ENCODE measurements at regions not wholly inside any gene's neighbourhood (a gene's known extent, or its start where the extent isn't known, plus 50 kb on each side); places are given as distances from the start of the nearest gene placed in this dataset.
A peak's percentile ranks its signal among the peaks of the same experiment; 100 is the strongest.
"Not testable (repeated sequence)": the region's sequence is repeated elsewhere in the genome, so short reads cannot be mapped to it uniquely, and the experiment has no call there.

DNA sequence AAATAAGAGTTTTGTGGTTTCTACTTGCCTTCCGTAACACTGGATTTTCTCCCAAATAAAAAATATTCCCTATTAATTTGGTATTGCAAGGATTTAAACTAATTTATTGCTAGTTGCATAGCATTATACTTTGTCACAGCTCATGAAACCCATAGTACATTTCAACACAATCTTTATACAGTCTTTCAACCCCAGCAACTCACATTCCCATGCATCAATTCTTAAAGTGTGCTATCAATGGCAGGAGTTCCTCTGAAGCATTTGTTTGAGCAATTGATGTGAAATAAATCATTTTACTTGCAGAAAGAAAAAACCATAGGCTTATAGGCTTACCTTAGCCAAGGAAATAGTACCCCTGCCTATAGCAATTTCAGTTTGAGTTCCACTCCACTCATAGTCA lies 251.9 kb downstream of the PAPSS1 start:
- no peak for DNase-seq

DNA sequence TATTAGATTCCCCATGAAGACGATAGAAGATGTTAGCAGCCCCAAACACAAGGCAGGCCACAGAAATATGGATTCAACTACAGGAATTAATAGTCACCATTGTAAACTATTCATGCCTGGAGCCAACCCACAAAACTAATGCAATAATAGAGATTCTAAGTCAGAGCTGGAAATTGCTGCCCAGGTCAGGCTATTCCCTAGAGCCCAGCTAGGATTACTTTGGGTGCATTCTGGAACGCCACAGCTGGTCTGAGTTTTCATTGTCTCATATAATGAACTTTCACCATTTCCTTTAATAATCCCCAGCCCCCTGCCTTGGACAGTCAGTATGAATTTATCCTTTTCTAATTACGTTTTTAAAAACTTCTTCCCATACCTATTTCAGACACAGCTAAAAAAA lies 252.6 kb downstream of the PAPSS1 start:
- DNase-seq = no peak

DNA sequence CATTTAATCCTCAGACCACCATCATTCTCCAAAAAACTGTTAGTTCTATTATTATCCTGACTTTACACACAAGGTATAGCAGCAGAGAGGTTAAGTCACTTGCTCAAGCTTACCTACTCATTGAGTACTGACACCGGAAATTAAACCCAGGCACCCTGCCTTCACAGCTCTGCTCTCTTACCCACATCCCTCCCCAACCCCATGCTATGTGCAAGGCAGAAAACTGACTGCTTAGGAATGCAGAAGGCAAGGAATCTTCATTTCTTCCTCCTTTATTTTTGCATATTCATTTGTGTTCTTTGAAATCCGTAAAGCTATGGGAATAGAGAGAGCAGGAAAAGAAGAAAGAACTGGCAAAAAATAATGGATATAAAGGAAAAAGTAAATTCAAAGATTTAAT lies 261.8 kb downstream of the PAPSS1 start:
- DNase-seq = no peak

DNA sequence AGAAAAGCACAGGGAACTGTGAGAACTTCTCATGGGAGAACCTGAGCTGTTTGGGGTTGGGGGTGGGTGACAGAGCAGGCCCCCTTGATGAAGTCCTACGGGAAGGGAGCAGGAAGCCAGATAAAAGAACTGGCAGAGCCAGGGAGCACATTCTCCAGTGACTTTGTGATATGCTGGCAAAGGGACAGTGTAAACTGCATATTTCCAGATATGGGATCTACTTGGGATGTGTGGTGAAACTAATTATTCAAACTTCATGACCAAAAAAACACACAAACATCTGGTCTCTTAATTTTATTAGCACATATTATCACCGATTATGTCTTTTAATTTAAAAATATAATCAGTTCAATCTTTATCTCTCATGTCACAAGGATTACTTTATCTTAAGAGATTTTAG lies 266.0 kb downstream of the PAPSS1 start:
- DNase-seq = no peak

DNA sequence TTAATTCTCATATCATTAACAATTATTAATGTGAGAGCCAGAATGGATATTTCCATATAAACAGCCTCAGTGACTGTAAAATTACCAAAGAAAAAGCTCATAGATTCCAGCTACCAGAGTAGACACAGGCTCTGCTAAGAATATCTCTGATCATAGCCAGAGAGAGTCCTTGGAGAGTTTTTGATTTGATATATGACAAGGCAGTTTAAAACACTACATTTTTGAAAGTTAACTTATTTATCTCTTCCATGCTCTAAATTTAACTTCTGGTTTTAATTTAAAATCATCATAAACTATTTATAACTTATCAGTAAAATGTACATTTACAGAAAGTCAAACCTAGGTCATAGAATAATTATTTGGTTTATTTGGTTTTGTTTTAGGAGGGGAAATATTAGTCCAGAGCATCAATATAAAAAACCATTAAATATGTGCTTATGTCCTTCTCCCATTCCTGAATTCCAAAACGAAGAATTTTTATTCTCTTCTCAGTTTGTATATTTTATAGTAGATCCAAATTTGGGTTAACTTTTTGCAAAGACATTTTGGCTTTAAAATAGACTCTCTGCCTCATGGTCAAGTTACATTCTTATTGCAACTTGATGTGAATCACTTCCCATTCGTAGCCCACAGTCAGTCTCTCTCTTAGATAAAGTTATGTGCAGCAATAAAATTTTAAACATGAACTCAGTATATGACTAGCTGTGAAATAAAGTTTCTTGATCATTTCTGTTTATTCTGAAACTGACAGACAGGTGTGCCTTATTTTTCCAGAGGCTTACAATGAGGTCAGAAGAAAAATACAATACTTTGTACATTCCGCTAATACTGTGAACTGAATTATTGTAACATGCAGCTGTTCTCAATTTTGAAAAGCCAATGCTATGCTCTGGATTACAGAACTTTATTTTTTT lies 267.1 kb downstream of the PAPSS1 start:
- DNase-seq = no peak

DNA sequence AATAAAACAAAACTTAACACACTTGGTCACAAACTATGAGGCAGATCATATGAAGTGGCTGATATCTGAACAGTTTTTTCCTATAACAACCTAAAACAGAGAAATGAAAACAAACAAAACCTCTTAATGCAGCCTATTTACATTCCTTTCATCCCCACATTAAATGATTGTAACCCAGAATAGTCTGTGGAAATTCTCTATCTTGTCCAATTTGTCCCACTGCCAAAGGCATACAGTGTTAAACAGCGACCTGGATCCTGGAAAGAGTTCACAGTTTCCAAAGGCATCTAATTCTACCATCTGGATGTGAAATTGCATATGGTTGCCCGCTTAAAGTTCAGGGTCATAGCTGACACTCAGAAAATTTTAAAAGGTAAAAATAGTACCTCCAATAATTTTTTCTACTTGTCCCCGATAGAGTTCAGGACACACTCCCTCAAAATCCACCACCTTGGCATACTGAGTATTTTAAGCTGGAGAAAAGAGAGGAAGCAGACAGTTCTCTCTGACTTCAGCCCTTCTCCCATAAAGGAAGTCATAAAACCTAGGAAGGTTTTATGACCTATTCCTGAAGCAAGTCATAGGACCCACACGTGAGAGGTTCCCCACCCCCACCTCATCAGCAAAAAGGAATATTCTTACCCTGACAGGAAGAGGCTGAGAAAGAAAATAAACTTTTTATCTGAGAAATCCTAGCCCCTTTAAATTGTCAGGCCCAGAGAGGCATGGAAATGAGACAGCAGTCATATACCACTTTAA lies 270.2 kb downstream of the PAPSS1 start:
- DNase-seq = no peak

DNA sequence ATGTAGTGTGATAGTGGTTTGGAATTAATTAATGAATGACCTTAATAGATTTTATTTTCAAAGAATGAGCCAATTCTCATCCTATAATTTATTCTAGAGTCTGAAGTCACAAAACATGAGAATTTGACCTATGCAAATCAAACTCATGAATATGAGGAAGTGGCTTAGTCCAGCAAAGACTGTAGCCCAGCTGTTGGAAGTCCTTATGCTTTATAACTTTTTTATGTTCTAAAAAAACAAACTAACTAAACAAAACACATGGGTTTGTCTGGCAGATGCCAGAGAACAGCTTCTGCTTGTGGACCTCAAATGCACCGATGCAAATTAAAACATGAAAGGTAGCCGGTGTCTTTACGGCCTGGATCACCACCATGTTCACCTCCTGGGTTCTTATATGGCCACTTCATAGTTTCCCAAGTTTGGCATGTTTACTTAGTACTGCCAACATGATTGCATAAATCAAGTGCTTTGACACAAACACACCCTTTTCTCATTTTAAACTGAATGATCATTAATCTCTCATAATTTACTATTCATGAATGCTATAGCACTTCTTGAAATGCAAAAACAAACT lies 277.4 kb downstream of the PAPSS1 start:
- no peak for DNase-seq

DNA sequence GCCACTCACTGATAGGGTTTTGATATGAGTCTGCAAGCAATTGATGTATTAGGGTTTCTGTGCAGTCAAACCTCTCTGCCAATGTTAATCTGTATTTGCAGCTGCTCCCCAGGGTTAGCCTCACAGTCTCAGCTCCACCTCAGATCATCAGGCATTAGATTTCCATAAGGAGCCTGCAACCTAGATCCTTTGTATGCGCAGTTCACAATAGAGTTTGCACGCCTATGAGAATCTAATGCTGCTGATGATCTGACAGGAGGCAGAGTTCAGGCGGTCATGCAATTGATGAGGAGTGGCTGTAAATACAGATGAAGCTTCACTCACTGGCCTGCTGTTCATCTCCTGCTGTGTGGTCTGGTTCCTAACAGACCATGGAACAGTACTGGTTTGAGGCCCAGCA lies 280.6 kb downstream of the PAPSS1 start:
- no peak for DNase-seq

DNA sequence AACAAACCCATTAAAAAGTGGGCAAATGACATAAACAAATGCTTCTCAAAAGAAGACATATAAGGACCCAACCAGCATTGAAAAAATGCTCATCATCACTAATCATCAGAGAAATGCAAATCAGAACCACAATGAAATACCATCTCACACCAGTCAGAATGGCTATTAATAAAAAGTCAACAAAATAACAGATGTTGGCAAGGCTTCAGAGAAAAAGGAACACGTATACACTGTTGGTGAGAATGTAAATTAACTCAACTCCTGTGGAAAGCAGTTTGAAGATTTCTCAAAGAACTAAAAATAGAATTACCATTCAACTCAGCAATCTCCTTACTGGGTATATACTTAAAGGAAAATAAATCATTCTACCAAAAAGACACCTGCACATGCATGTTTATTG lies 283.6 kb downstream of the PAPSS1 start:
- DNase-seq = peak; percentile 3

DNA sequence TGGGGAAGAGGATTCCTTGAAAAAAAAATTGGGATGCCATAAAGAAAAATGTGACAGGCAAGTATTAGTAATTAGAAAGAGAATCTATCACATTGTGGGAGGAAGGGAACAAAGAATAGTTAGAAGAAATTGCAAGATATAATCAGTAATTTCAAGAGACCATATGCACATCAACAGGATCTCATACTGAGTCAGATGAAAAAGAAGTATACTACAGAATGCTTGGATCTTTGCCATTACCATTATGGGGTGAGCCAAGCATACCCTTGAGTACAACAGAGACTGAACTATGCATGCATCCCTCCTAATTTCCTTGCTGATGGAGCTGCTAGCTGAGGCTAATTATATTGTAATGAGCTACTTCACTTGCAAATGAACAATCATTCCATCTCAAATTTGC lies 287.6 kb downstream of the PAPSS1 start:
- no peak for DNase-seq

DNA sequence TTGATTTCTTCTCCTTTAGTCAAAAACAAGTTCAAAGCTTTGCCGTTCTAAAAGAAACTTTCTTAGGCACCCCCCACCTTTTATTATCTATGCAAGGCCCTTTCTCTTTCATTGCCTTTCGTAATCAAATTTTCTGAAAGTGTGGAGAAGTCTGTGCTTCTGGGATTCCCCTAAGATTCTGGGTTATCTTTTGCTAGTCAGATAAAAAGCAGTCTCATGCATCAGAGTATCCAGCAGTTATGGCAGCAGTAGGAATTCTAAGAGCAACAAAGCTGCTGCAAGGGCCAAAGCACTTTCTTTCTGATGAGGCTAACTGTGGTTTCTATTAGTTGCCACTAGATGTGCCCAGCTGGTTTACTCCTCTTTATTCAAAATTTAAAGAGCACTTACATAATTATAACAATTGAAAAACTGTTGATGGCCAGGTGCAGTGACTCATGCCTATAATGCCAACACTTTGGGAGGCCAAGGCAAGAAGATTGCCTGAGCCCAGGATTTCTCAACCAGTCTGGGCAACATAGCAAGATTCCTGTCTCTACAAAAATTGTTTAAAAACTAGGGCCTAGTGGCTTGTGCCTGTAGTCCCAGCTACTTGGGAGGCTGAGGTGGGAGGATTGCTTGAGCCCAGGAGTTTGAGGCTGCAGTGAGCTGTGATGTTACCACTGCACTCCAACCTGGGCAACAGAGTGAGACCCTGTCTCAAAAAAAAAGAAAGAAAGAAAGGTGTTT lies 296.2 kb downstream of the PAPSS1 start:
- DNase-seq = peak; percentile 38

DNA sequence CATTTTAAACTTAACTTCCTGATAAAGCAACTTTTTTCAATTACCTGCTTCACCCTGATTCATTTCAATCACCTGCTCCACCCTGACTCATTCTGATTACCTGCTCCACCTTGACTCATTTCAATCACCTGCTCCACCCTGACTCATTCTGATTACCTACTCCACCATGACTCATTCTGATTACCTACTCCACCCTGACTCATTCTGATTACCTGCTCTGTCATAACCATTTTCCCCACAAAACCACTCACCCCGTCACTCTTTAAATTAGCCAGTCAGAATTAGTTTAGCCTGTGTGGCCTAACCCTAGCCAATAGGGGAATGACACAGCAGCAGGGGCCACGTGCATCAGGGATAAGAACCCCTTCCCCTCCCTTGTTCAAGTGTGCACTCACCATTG lies 300.5 kb downstream of the PAPSS1 start:
- peak; percentile 51 for DNase-seq

DNA sequence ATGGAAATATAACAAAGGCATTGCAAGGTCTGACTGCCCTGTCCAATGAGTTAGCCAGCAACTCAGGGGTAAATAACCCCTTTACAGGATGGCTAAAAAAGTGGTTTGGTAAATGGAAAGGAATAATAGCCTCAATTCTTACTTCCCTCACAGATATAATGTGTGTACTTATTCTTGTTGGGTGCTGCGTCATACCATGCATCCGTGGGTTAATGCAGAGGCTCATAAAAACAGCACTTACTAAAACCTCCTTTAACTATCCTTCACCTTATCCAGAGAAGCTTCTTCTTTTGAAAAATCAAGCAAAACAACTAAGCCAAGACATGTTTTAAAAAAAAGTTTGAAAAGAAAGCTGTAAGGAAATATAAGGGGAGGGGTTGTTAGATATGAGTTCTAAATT lies 301.0 kb downstream of the PAPSS1 start:
- no peak for DNase-seq

DNA sequence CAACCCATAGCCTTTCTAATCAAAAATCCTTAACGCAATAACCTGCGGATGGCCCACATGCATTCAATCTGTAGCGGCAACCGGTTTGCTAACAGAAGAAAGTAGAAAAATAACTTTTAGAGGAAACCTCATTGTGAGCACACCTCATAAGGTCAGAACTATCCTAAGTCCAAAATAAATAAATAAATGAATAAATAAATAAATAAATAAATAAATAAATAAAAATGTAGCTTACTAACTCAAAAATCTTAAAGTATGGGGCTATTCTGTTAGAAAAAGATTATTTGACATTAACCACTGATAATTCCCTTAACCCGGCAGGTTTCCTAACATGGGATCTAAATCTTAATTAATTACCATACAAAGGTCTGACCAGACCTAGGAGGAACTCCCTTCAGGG lies 304.5 kb downstream of the PAPSS1 start:
- not testable (repeated sequence) for DNase-seq

DNA sequence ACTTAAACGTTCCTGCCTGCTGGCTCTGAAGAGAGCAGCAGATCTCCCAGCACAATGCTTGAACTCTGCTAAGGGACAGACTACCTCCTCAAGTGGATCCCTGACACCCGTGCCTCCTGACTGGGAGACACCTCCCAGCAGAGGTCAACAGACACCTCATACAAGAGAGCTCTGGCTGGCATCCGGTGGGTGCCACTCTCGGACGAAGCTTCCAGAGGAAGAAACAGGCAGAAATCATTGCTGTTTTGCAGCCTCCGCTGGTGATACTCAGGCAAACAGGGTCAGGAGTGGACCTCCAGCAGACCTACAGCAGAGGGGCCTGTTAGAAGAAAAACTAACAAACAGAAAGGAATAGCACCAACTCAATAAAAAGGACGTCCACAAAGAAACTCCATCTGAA lies 310.2 kb downstream of the PAPSS1 start:
- not testable (repeated sequence) for DNase-seq

DNA sequence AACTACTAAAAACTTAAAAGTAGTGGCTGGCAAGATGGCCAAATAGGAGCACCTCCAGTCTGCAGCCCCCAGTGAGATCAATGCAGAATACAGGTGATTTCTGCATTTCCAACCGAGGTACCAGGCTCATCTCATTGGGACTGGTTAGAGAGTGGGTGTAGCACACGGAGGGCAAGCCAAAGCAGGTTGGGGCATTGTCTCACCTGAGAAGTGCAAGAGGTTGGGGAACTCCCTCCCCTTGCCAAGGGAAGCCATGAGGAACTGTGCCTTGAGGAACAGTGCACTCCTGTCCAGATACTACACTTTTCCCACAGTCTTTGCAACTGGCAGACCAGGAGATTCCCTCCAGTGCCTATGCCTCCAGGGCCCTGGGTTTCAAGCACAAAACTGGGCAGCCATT lies 311.1 kb downstream of the PAPSS1 start:
- DNase-seq = no peak

DNA sequence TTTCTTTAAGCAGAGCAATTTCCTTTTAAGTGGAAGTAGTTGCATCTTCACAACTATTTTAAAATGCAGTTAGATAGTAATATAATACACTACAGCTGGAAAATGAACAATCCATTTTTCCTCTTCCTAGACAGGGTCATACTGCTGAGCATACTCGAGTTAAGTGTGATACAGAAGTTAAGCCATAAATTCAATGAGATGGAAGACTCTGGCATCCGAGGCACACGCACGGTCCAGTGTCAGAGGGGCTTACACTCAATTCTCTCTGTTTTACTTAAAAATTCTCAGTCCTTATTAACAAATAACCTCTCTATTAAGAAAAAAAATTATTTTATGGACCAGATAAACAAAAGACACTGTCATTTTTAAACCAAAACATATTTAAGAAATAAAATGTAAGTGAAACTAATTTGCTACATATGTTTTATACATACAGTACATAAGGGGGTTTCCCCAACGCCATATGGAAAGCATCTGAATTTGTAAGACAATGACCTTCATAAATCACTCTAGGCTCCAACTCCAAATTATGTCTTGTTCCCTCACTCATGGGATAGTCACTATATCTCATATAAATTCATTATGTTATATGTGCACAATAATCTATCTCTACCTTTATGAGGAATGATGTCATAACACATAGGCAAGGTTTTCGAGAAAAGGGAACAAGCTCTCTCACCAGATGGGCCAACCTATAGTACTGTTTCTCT lies 315.3 kb downstream of the PAPSS1 start:
- no peak for DNase-seq

DNA sequence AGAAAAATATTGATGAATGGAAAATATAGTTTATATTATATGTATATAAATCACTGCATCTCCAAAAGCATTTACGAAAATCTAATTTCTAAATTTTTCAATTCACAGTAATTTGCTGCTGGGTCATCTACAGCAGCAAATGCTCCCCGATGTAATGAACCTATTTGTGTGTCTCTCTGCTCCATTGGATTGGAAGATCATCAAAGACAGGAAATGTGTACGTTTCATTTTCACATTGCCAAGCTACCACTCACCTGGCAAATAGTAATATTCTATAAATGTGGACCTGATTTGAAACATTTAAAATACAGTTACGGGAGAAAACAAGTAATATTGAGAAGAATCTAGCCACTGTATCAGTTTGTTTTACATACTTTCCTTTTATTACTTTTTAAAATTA lies 317.7 kb downstream of the PAPSS1 start:
- DNase-seq = no peak

DNA sequence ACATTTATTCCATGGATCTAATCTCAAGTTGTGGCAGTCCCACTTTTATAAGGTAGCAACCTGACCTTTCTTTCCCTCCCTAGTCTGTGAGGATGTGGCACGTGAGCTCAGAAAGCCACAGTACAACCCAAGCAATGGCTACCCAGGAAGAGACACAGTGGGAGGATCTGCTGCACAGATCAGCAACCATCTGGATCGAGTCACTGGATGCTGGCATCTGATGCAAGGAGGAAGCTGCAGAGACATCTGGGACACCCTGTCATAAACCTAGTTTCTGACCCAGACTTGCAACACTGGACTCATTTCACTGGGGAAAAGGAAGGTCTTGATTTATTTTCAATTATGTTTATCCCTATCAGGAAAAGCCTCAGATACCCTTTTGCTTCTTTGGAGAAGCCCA lies 327.1 kb downstream of the PAPSS1 start:
- peak; percentile 3 for DNase-seq

DNA sequence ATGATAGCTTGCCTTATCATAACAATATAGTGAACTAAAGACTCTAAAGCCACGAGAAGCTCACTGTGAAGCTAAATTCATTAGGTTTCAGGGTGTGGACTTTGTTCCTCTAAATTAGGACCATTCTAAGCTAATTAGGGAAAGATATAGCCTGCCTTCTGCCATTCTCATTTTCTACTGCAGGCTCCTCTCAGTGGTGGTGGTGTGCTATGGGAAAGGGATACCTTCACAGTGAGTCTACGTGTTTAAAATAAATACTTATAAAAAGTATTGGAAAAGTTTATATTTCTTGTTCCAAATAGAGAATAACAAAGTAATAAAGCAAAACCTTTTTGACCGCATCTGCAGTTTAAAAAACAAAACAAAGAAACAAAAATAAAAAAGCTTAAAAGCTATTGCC lies 327.7 kb downstream of the PAPSS1 start:
- DNase-seq = no peak

DNA sequence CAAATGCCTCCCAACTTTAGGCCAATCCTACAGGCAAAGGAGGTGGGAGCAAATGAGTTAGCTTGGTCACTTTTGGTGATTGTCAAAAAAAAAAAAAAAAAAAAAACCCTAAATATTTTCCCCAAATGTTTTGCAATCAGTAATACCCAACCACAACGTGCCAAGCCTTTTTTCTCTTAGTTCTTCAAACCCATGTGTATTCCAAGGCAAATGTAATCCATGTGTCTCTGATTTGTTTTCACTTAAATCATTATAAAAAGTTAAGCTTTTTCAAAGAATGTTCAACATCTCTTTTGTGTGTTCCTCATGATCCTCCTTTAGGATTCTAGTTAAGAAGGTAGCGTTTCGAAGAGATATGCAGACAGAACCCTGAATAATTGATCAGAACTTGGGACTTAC lies 328.4 kb downstream of the PAPSS1 start:
- no peak for DNase-seq

DNA sequence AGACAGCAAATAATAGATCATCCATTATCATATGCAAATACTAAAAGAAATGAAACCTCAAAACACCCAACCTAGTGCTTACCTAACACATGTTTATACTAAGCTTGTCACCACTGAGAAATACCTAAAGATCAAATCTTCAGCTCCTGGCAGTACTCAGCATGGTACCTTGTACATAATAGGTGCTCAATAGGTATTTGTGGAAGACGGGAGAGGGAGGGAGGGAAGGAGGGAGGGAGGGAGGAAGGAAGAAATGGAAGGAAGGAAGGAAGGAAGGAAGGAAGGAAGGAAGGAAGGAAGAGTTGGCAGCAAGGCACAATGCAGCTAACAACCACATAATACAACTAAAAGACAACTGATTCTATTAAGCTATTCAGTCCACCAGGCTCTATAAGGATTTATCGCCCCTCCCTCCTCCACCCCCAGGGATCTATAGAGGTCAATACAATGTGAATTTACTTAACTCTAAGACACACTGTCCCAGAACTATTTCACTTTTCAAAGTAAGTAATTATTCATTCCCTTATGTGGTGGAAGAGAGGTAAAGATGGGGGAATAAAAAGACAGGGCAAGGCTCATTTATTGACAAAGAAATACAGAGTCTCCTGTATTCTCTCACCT lies 328.9 kb downstream of the PAPSS1 start:
- no peak for DNase-seq
